IMR-90 (cell line): ENCODE measurements at regions not wholly inside any gene's neighbourhood (a gene's known extent, or its start where the extent isn't known, plus 50 kb on each side); places are given as distances from the start of the nearest gene placed in this dataset.

ENCODE experiments used
- ATAC-seq: fragments of 200-7000 bp; cut with Tn5 transposase; 2 replicates; pipeline ENCODE4 v1.9.1; 2020; ENCODE audit warnings: low read depth, mild to moderate bottlenecking, moderate library complexity
- BruUV-seq: library from RNA; stranded (reverse); fragments of 400-500 nt; replicated peaks from 2 replicates; lab custom pipeline; 2021; lab: Mats Ljungman, UMichigan
- CTCF ChIA-PET: fragments of 300-600 bp; formaldehyde crosslinking; extraction: SDS; loops from one replicate; lab custom pipeline; 2021; ENCODE audit warnings: antibody characterized with exemption; lab: Yijun Ruan, JAX
- POLR2A ChIA-PET: fragments of 300-600 bp; sonication (Branson Sonifier 250); formaldehyde crosslinking; loops from one replicate; lab custom pipeline; 2022; ENCODE audit warnings: antibody characterized with exemption; ENCODE audit not compliant: unreplicated experiment; lab: Charles Lee
- DNase-seq: peaks from one replicate; pipeline ENCODE4 v3.0.0; 2013
- H2AFZ ChIP-seq: replicated peaks from 2 replicates; pipeline ENCODE3; 2013; ENCODE audit warnings: low read length, mild to moderate bottlenecking; ENCODE audit not compliant: poor library complexity
- H2AK5ac ChIP-seq: 2 replicates; pipeline ENCODE4 v1.6.1; 2013; ENCODE audit warnings: low read depth, low read length, inconsistent platforms
- H2AK9ac ChIP-seq: replicated peaks from 2 replicates; pipeline ENCODE3; 2013; ENCODE audit warnings: mild to moderate bottlenecking, low read depth, low read length, moderate library complexity; ENCODE audit not compliant: poor library complexity
- H2BK120ac ChIP-seq: 2 replicates; pipeline ENCODE4 v1.6.1; 2013; ENCODE audit warnings: low read depth, low read length, inconsistent platforms
- H2BK15ac ChIP-seq: 3 replicates; pipeline ENCODE4 v1.6.1; 2013; ENCODE audit warnings: low read depth, low read length, inconsistent platforms
- H2BK20ac ChIP-seq: 2 replicates; pipeline ENCODE4 v1.6.1; 2013; ENCODE audit warnings: low read depth, mild to moderate bottlenecking, inconsistent platforms, low read length, moderate library complexity
- H2BK5ac ChIP-seq: 2 replicates; pipeline ENCODE4 v1.6.1; 2013; ENCODE audit warnings: mild to moderate bottlenecking, low read depth, low read length, inconsistent platforms; ENCODE audit not compliant: poor library complexity, severe bottlenecking
- H3K14ac ChIP-seq: replicated peaks from 2 replicates; pipeline ENCODE4 v1.6.1; 2013; ENCODE audit warnings: low read depth, low read length, inconsistent platforms
- H3K18ac ChIP-seq: 2 replicates; pipeline ENCODE4 v1.6.1; 2013; ENCODE audit warnings: low read depth, low read length, control low read depth
- H3K23ac ChIP-seq: 2 replicates; pipeline ENCODE4 v1.6.1; 2013; ENCODE audit warnings: low read depth, low read length, inconsistent platforms
- H3K27ac ChIP-seq: 2 replicates; pipeline ENCODE4 v1.5.1; 2013; ENCODE audit warnings: mild to moderate bottlenecking, control low read depth, low read length; ENCODE audit not compliant: insufficient read depth
- H3K27me3 ChIP-seq: 2 replicates; pipeline ENCODE4 v1.6.1; 2013; ENCODE audit warnings: low read length; ENCODE audit not compliant: control insufficient read depth, insufficient read depth
- H3K36me3 ChIP-seq: 2 replicates; pipeline ENCODE4 v1.6.1; 2013; ENCODE audit warnings: low read length, mixed read lengths; ENCODE audit not compliant: control insufficient read depth, insufficient read depth
- H3K4ac ChIP-seq: 2 replicates; pipeline ENCODE4 v1.6.1; 2013; ENCODE audit warnings: low read depth, low read length, inconsistent platforms
- H3K4me1 ChIP-seq: 2 replicates; pipeline ENCODE4 v1.6.1; 2013; ENCODE audit warnings: low read length, mixed read lengths; ENCODE audit not compliant: control insufficient read depth, insufficient read depth
- H3K4me2 ChIP-seq: 2 replicates; pipeline ENCODE4 v1.6.1; 2013; ENCODE audit warnings: low read depth, mild to moderate bottlenecking, control low read depth, low read length, moderate library complexity
- H3K4me3 ChIP-seq: 2 replicates; pipeline ENCODE4 v1.5.1; 2013; ENCODE audit warnings: low read depth, mild to moderate bottlenecking, control low read depth, low read length, moderate library complexity; ENCODE audit not compliant: insufficient read depth
- H3K56ac ChIP-seq: 2 replicates; pipeline ENCODE4 v1.6.1; 2013; ENCODE audit warnings: low read length, inconsistent platforms; ENCODE audit not compliant: insufficient read depth; ENCODE audit errors: extremely low read depth
- H3K79me1 ChIP-seq, 2 experiments: 2 replicates each; pipeline ENCODE4 v1.6.1; 2013; ENCODE audit warnings: low read length in 2 of 2, inconsistent platforms in 1 of 2, low read depth in 1 of 2
- H3K9ac ChIP-seq: 2 replicates; pipeline ENCODE4 v1.6.1; 2013; ENCODE audit warnings: low read depth, low read length, control low read depth
- H3K9me1 ChIP-seq: 2 replicates; pipeline ENCODE4 v1.6.1; 2013; ENCODE audit warnings: low read length, inconsistent platforms; ENCODE audit not compliant: insufficient read depth
- H3K9me3 ChIP-seq: 2 replicates; pipeline ENCODE4 v1.6.1; 2013; ENCODE audit warnings: low read length; ENCODE audit not compliant: control insufficient read depth, insufficient read depth
- H4K20me1 ChIP-seq: 2 replicates; pipeline ENCODE4 v1.6.1; 2013; ENCODE audit warnings: low read length, inconsistent platforms; ENCODE audit not compliant: insufficient read depth
- H4K5ac ChIP-seq: 2 replicates; pipeline ENCODE4 v1.6.1; 2013; ENCODE audit warnings: mild to moderate bottlenecking, low read depth, low read length, control low read depth
- H4K8ac ChIP-seq, 2 experiments: 2 replicates each; pipeline ENCODE4 v1.6.1; 2013; ENCODE audit warnings: low read depth in 2 of 2, low read length in 2 of 2, control low read depth in 1 of 2, inconsistent platforms in 1 of 2
- H4K91ac ChIP-seq: 2 replicates; pipeline ENCODE4 v1.6.1; 2013; ENCODE audit warnings: low read depth, low read length, inconsistent platforms; ENCODE audit not compliant: insufficient read depth
- BHLHE40 ChIP-seq: fragments of 150-350 bp; IDR thresholded peaks from 2 replicates; pipeline ENCODE4 v1.6.1; 2016; ENCODE audit warnings: mild to moderate bottlenecking, low read depth, low read length
- CEBPB ChIP-seq: IDR thresholded peaks from 2 replicates; pipeline ENCODE4 v1.6.1; 2012; ENCODE audit warnings: low read depth, low read length, improper control_type of control experiment
- CHD1 ChIP-seq: IDR thresholded peaks from 2 replicates; pipeline ENCODE4 v1.6.1; 2012; ENCODE audit warnings: low read depth, low read length, improper control_type of control experiment
- FOS ChIP-seq: fragments of 150-350 bp; IDR thresholded peaks from 2 replicates; pipeline ENCODE4 v1.6.1; 2016; ENCODE audit warnings: low read depth, low read length
- MAFK ChIP-seq: IDR thresholded peaks from 2 replicates; pipeline ENCODE4 v1.6.1; 2012; ENCODE audit warnings: low read depth, low read length, improper control_type of control experiment
- MAZ ChIP-seq: IDR thresholded peaks from 2 replicates; pipeline ENCODE4 v1.6.1; 2012; ENCODE audit warnings: low read depth, mild to moderate bottlenecking, low read length, improper control_type of control experiment, moderate library complexity, borderline replicate concordance
- MXI1 ChIP-seq: IDR thresholded peaks from 2 replicates; pipeline ENCODE4 v1.6.1; 2012; ENCODE audit warnings: low read depth, mild to moderate bottlenecking, low read length, moderate library complexity, borderline replicate concordance
- NFE2L2 ChIP-seq: fragments of 150-350 bp; IDR thresholded peaks from 2 replicates; pipeline ENCODE4 v1.6.1; 2016; ENCODE audit warnings: low read depth, mild to moderate bottlenecking, low read length
- POLR2A ChIP-seq: IDR thresholded peaks from 2 replicates; pipeline ENCODE4 v1.6.1; 2012; ENCODE audit warnings: mild to moderate bottlenecking, low read depth, low read length
- RAD21 ChIP-seq: IDR thresholded peaks from 2 replicates; pipeline ENCODE4 v1.6.1; 2012; ENCODE audit warnings: low read length, improper control_type of control experiment
- RCOR1 ChIP-seq: IDR thresholded peaks from 2 replicates; pipeline ENCODE4 v1.6.1; 2012; ENCODE audit warnings: mild to moderate bottlenecking, low read length, improper control_type of control experiment; ENCODE audit not compliant: insufficient replicate concordance
- RFX5 ChIP-seq: IDR thresholded peaks from 2 replicates; pipeline ENCODE4 v1.8.0; 2012; ENCODE audit warnings: low read depth, mild to moderate bottlenecking, low read length, moderate library complexity
- SMC3 ChIP-seq: fragments of 150-350 bp; IDR thresholded peaks from 2 replicates; pipeline ENCODE4 v1.6.1; 2016; ENCODE audit warnings: low read depth, mild to moderate bottlenecking, antibody characterized with exemption, low read length, moderate library complexity
- WGBS, 2 experiments: methylation state at CpG; one replicate each; pipeline versions ENCODE4 v1.1.5 to v1.1.7; 2013; ENCODE audit warnings: missing lambda C conversion rate in 2 of 2; ENCODE audit not compliant: insufficient read length in 1 of 2; ENCODE audit errors: extremely low coverage in 2 of 2; 5-methylcytosine and 5-hydroxymethylcytosine counted together
- dilution Hi-C: fragments of 300-500 bp; cut with HindIII; formaldehyde crosslinking; loops from one replicate; pipeline ENCODE4 v1.14.3; 2018; ENCODE audit warnings: low sequenced_read_pairs; ENCODE audit not compliant: unreplicated experiment
- in situ Hi-C: fragments of 300-500 bp; cut with MboI; formaldehyde crosslinking; loops from 3 replicates; pipeline ENCODE4 v1.14.3; 2019; ENCODE audit warnings: low sequenced_read_pairs, inconsistent platforms, mixed read lengths
- intact Hi-C: fragments of 100-400 bp; cut with micrococcal nuclease; formaldehyde crosslinking; loops from 2 replicates; pipeline ENCODE4 v1.10.0; 2022
- TF ChIP-seq, protein P1 (sequence below): conservative IDR thresholded peaks from 2 replicates; pipeline ENCODE4 v1.5.1; 2012; ENCODE audit warnings: mild to moderate bottlenecking, low read depth, low read length, improper control_type of control experiment
- TF ChIP-seq, protein P2 (sequence below): fragments of 150-350 bp; IDR thresholded peaks from 2 replicates; pipeline ENCODE4 v1.6.1; 2017; ENCODE audit warnings: mild to moderate bottlenecking, antibody characterized with exemption, low read length, low read depth
- TF ChIP-seq, protein P3 (sequence below): fragments of 150-350 bp; IDR thresholded peaks from 2 replicates; pipeline ENCODE4 v1.6.1; 2016; ENCODE audit warnings: low read depth, mild to moderate bottlenecking, low read length, moderate library complexity, borderline replicate concordance

DNA sequence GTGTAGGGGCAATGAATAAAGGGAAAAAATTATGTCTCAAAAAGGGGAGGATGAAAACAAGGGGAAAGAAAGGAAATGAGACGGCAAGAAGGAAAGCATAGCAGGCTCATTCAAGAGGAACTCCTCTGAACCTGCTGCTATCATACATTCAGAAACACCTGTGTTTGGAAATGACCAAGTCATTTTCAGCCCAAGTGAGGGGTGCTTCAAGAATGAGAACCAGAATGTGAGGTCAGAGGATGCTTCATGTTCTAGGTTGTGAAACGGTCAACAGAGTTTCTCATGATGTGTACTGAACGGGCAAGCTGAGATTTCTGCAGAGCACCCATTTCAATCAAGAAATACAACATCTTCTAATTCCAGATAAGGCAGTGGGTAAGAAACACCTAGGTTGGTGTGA is 1367.2 kb upstream of the CELF4 start:
- no peak overlapping the region for H2AFZ ChIP-seq
- H3K27me3 ChIP-seq: no peaks in the 10 kb centered on the region
- CTCF ChIA-PET: no interaction called here
- no peak overlapping the region for H3K27ac ChIP-seq
- H3K23ac ChIP-seq: no peak overlapping the region
- intact Hi-C loops (no loop called here), in situ Hi-C loops (no loop called here), dilution Hi-C loops (no loop called here)
- POLR2A ChIA-PET: no interaction called here
- no peak overlapping the region for H3K4me2 ChIP-seq
- no peak overlapping the region for H3K56ac ChIP-seq
- no peaks in the 10 kb centered on the region for H3K36me3 ChIP-seq
- H4K8ac ChIP-seq: no peak overlapping the region
- TF ChIP-seq MAZ: no peak
- TF ChIP-seq, protein P1, sequence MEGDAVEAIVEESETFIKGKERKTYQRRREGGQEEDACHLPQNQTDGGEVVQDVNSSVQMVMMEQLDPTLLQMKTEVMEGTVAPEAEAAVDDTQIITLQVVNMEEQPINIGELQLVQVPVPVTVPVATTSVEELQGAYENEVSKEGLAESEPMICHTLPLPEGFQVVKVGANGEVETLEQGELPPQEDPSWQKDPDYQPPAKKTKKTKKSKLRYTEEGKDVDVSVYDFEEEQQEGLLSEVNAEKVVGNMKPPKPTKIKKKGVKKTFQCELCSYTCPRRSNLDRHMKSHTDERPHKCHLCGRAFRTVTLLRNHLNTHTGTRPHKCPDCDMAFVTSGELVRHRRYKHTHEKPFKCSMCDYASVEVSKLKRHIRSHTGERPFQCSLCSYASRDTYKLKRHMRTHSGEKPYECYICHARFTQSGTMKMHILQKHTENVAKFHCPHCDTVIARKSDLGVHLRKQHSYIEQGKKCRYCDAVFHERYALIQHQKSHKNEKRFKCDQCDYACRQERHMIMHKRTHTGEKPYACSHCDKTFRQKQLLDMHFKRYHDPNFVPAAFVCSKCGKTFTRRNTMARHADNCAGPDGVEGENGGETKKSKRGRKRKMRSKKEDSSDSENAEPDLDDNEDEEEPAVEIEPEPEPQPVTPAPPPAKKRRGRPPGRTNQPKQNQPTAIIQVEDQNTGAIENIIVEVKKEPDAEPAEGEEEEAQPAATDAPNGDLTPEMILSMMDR: no peak
- TF ChIP-seq, protein P2, sequence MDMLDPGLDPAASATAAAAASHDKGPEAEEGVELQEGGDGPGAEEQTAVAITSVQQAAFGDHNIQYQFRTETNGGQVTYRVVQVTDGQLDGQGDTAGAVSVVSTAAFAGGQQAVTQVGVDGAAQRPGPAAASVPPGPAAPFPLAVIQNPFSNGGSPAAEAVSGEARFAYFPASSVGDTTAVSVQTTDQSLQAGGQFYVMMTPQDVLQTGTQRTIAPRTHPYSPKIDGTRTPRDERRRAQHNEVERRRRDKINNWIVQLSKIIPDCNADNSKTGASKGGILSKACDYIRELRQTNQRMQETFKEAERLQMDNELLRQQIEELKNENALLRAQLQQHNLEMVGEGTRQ: no peak
- TF ChIP-seq BHLHE40: no peak
- TF ChIP-seq MAFK: no peak
- no peak for TF ChIP-seq CHD1
- TF ChIP-seq, protein P3, sequence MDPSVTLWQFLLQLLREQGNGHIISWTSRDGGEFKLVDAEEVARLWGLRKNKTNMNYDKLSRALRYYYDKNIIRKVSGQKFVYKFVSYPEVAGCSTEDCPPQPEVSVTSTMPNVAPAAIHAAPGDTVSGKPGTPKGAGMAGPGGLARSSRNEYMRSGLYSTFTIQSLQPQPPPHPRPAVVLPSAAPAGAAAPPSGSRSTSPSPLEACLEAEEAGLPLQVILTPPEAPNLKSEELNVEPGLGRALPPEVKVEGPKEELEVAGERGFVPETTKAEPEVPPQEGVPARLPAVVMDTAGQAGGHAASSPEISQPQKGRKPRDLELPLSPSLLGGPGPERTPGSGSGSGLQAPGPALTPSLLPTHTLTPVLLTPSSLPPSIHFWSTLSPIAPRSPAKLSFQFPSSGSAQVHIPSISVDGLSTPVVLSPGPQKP: no peak
- no peak for TF ChIP-seq MXI1
- no peak for TF ChIP-seq RFX5
- TF ChIP-seq RAD21: no peak
- TF ChIP-seq FOS: no peak
- TF ChIP-seq CEBPB: no peak
- no peak for TF ChIP-seq NFE2L2
- no peak for TF ChIP-seq RCOR1
- no peak for TF ChIP-seq POLR2A
- no peak for TF ChIP-seq SMC3
- no peak overlapping the region for H4K91ac ChIP-seq
- no peaks in the 10 kb centered on the region for H4K20me1 ChIP-seq
- no peaks in the 10 kb centered on the region for H3K79me1 ChIP-seq
- DNase-seq (no peak), ATAC-seq (no peak)
- H2BK15ac ChIP-seq: no peak overlapping the region
- H2BK20ac ChIP-seq: no peak overlapping the region
- no peaks in the 10 kb centered on the region for H3K9me1 ChIP-seq
- no peak overlapping the region for H4K5ac ChIP-seq
- peaks cover 2% of the 10 kb centered on the region; the same call in 1 of the 2 replicates for H3K9me3 ChIP-seq
- no CpG with 5 or more reads among the region's 3 CpGs for whole genome bisulfite sequencing, 2 experiments
- no peak overlapping the region for H2AK5ac ChIP-seq
- H2AK9ac ChIP-seq: no peak overlapping the region
- no peak overlapping the region for H3K14ac ChIP-seq
- H2BK120ac ChIP-seq: no peak overlapping the region
- H3K4me1 ChIP-seq: no peaks in the 10 kb centered on the region
- no peak overlapping the region for H2BK5ac ChIP-seq
- no TSS peak for BruUV-seq
- H3K4me3 ChIP-seq: no peak overlapping the region
- no peak overlapping the region for H3K18ac ChIP-seq
- no peak overlapping the region for H3K9ac ChIP-seq
- no peak overlapping the region for H3K4ac ChIP-seq
